ENCODE measurements at regions not wholly inside any gene's neighbourhood (a gene's known extent, or its start where the extent isn't known, plus 50 kb on each side); places are given as distances from the start of the nearest gene placed in this dataset.

DNA sequence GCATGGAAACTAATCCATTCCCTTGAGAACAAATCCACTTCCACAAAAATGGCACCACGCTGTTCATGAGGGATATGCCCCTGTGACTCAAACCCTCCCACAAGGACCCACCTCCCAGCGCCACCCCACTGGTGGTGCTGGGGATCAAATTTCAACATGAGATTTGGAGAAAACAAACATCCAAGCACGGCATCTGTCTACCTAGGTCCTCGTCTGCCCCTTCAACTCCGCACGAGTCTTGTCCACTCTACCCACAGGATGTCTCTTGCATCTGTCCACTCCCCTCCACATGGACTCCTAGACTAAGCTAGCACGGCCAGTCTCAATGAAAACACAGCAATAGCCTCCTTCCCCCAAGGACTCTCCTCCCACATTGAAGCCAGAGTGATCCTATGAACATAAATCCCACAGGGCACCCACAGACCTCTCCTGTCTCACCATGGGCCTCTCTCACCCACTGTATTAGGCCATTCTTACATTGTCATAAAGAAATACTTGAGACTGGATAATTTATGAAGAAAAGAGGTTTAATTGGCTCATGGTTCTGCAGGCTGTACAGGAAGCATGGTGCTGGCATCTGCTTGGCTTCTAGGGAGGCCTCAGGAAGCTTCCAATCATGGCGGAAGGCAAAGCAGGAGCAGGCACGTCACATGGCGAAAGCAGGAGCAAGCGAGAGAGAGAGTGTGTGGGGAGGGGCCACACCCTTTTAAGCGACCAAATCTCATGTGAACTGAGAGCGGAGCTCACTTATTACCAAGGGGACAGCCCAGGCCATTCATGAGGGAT is 101.4 kb downstream of the TOMM20 start:
- DNase-seq (ENCODE audit: low spot score) = no peak

DNA sequence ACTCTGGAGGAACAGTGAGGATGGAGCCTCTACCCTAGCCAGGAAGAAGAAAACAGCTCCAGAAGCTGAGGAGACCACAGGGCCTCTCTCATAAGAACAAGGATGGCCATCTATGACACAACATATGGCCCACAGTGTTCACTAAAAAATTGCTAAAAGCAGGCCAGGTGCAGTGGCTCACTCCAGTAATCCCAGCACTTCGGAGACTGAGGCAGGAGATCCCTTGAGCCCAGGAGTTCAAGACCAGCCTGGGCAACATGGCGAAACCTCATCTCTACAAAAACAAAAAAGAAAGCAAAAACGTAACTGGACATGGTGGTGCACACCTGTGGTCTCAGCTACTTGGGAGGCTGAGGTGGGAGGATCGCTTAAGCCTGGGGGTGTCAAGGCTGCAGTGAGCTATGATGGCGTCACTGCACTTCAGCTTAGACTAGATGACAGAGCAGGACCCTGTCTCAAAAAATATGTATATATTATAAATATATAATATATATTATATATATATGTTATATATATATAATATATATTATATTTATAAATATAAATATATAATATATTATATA is 103.1 kb downstream of the TOMM20 start:
- DNase-seq (ENCODE audit: low spot score) = no peak

DNA sequence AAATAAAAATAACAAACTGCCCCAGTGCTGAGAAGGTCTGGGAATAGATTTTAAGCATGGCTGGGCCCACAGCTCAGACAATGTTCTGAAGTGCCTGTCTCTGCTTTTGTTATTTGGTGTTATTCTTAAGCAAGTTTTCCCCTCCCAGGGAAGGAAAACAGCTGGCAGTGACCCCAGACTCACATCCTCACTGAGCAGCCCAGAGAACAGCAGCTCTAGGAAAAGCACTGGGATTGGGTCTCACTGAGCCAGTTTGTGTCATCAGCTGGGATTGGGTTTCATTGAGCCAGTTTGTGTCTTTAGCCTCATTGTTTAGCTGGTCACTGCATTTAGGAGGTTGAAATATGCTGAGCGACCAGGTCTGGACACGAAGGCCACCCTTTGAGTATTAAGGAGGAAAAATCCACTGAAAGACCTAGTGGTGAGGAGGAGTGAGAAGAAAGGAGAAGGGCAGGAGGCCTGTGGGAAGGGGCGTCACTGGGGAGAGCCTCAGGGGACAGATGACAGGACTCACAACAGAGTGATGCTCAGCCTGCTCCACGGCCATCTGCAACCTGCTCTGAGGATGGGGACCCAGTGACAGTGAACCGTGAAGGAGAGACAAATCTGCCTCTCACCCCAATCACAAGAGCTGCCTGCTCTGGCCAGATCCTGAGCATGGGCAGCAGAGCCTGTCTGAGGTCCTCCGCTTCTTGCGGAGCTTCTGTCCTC is 103.8 kb downstream of the TOMM20 start:
- no peak for DNase-seq (ENCODE audit: low spot score)

DNA sequence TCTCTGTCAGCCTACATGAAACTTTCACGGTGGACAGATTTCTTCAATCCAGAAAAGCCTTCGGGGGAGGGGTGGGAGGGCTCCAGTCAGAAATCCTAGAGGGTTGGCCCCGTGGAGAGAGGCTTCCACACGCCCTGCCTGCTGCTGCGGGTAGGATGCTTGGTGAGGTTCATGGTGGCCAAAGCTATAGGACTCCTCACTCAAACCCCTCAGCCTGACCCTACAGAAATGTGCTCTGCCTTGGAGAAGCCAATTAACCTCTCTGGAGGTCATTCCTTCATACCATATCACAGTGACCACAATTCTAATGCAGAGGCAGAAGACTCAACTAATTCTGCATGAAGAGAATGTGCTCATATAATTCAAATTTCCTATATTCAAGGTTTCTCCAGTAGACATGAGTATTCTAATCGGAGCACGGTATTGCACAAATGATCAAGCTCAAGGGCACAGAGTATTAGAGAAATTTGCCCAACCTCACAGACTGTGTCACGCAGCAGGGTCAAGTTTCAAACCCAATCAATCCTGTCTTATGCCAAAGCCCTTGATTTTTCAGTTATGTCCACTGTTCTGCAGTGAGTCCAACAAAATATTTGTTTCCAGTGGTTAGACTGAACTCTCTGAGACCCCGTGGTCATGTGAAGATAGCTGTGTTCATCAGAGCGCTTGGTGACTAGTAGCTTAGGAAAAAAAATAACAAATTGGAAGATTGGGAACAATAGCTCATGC is 104.8 kb downstream of the TOMM20 start:
- DNase-seq (ENCODE audit: low spot score) = no peak

DNA sequence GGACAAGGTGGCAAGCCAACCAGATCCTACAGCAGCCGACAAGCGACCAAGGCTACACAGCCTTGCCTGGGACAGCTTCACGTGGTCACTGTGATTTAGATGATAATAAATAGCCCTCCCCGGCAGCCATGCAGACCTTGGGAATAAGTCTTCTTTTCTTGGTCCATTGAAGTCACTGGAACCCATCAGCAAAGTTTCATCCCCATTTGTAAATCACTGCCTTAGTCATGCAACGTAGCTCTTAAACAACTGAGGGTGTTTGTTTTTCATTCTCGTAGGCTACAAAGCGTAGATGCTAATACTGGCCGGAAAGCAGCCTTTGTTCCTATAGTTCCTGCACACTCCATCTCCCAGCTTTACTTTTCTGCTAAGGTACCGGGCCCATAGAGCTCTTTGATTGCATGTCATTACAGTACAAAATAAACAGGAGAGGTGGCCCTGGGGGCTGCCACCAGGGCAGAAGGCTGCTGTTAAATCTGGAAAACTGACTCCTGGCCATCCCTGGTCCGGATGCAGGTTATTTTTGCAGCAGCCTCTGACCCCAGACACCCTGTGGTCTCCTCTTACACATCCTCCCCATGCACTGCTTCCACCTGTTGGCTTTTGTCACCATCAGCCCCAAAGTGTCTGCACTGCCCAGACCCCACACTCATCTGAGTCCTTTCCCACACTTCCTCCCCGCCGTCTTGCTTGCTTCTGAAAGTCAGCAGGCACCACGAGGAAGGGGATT is 105.5 kb downstream of the TOMM20 start:
- DNase-seq (ENCODE audit: low spot score) = no peak

DNA sequence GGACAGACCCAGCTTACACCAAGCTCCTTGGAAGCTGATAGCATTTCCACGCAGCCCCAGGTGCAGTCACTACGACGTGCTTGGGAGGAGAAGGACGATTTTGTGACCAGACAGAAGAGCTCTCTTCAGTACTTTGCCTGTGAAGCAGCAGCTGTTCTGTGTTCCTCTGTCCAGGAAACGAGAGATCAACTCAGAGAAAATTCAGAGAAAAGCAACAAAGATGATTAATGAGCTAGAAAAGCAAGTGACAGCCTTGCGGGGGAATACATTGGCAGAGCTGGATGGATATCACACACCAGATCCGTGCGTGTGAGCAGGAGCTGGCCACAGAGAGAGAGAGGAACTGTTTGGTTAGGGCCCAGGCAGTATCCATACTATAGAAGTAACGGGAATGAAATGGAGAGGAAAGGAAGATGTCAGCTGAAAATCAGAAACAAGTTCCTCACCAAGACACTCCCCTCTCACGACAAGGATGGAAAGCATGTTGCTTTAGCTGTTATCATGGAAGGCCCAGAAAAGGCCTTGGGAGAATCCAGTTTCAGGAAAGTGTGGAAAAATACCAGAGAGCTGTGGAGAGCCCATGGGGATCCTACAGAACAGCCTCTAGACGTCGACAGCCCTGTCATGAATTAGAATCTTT is 106.2 kb downstream of the TOMM20 start:
- DNase-seq (ENCODE audit: low spot score) = no peak

DNA sequence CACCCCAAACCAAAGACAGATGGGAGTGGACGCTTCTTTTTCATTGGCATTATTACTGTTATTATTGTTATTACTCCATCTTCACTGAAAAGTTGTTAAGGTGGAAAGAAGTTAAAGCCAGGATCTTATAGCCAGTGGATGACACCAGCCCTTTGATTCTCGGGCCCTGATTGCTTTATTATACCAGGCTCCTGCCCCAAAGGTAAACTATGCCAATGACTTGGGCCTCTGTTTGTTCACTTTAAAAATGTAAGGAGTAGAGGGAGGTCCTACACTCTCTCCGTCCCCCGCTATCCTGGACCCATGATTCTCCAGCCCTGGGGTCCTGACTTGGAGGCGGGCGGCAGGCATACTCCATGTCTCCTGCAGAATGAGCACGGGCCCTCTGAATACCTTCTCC is 106.8 kb downstream of the TOMM20 start:
- no peak for DNase-seq (ENCODE audit: low spot score)

DNA sequence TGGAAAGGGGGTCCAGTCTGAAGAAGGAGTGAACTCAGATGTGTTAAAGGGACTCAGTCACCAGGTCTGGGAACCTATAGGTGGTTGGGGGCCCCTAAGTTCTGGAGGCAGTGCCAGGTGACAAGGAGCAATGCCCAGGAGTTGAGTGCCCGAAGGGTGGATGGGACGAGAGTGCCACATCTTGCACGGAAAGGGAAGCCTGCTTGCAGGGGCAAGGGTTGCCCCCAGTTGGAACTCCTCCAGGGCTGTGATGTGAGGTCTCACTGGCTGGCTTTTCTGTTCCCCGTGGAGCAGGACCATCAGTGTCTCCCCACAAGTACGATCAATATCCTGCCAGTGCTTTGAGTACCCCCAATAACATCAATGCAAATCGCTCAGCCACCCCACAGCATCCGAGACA is 107.3 kb downstream of the TOMM20 start:
- no peak for DNase-seq (ENCODE audit: low spot score)

DNA sequence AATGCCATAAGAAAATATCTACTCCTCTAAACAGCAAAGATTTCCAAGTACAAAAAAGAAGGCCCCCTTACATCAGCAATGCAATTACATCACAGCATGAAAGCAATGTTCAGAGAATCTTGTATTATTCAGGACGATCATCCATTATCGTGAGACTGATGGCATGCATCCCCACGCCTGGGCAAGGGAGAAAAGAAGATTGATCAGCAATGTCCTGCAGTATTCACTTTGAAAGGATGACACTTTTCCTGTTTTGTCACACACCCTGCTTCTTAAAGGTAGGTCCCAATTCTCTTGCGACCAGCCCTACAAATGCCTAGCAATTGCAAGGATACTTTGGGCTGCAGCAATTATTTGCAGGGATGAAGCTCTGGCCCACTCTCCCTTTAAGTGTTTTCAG is 108.7 kb downstream of the TOMM20 start:
- DNase-seq (ENCODE audit: low spot score) = no peak

DNA sequence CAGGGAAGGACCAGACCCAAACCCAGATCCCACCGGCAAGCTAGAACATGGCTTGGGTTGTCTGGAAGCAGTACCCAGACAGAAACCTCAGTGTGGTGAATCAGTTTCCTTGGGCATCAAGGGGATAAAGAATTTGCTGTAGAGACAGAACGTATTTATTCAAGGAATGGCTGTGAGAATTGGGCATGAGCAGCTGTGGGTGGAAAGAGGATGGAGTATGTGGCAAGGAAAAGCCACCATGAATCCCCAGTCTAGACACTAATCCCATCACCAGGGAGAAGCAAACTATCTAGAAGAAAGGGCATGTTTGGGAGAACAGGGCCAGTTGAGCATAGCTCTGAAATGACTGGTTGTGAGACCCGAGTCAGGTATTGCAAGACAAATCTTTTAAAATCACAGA is 109.2 kb downstream of the TOMM20 start:
- no peak for DNase-seq (ENCODE audit: low spot score)

DNA sequence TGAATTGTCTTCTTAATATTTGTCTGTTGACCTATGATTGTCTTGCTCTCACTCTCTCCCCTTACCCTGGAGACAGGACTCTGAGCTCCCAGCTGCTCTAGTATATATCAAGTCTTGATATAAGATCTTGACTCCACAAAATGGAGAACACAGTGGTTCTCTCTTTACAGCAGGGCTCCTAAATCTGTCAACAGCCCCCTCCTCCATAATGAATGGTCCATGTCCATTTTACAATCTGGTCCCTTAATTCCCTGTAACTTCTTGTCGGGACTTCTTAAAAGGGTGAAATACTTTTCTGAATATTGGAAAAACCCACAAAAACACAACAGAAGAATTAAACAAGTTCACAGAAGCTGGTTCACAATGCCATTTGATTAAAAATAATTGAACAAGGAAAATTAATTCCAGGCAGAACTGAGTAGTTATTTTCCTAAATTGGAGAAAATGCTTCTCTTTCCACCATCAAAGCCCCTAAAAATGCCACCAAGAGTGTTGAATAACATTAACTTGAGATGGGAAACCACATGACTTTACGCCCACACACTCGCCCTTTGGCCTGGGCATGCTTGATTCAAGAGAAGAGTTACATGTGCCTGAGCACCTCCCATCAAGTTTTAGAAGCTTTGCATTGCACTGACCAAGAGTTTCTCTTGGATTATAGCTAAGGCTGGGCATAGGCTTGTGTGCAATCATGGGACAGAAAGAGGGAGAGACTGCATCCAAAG is 109.8 kb downstream of the TOMM20 start:
- DNase-seq (ENCODE audit: low spot score) = no peak

DNA sequence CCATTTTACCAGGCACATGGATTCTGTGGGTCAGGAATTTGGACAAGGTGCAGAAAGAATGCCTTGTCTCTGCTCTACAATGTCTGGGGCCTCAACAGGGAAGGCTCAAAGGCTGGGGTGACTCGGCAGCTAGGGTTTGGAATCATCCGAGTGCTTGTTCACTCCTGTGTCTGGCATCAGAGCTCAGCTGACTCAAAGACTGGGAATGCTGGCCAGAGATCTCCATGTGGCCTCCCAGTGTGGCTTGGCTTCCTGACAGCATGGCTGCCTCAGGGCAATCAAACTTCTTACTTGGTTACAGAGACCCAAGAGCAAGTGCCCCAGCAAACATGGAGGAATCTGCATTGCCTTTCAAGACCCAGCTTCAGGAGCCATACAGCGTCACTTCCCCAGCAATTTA is 110.5 kb downstream of the TOMM20 start:
- no peak for DNase-seq (ENCODE audit: low spot score)

DNA sequence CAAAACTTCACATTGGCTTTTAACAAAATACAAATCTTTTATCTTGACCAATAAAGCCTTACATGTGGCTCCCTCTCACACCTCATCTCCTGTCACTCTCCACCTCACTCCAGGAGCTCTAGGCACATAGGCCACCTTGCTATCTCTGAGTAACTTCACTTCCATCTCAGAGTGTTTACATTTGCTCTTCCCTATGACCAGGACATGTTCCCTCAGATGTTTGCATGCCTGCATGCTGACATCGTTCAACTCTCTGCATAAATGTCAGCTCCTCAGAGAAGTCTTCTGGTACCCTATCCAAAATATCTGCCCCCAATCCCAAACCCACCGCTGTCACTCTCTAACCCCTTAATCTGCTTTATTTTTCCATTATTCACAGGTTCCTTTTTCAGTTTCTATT is 110.9 kb downstream of the TOMM20 start:
- DNase-seq (ENCODE audit: low spot score) = no peak

DNA sequence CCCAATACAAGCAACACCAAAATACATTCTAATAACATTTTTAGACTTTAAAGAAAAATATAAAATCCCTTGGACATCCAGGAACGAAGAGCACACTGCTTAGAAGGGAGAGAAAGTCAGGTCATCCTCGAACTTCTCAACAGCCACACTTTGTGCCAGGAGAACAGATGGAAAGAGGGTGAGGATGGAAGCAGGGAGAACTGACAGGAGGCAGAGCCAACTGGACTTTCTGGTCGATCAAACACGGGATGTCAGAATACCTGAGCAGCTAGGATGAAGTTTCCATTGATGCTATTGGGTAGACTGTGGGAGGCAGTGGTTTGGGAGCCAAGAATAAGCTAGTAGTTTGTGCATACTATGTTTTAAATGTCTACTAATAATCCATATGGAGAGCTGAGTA is 111.4 kb downstream of the TOMM20 start:
- DNase-seq (ENCODE audit: low spot score) = no peak

DNA sequence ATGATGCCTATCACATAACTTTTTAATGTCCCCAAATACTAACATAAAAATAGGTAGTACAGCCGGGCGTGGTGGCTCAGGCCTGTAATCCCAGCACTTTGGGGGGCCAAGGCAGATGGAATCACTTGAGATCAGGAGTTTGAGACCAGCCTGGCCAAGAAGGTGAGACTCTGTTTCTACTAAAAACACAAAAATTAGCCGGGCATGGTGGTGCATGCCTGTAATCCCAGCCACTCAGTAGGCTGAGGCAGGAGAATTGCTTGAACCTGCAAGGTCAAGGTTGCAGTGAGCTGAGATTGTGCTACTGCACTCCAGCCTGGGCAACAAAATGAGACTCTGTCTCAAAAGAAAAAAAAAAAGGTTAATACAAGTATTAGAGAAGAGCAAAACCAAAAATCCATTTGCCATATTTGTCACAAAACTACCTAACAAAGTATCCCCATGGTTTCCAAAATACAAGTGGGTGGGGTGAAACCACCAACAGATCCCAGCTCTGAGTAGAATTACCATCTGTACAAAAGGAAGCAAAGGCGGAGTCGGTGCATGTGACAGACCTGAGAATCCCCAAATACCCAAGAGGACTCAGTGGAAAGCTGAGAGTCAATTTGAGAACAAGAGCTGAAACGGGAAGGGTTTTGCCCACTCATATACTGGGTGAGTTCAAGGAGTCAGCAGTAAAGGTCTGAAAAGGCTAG is 113.2 kb downstream of the TOMM20 start:
- DNase-seq (ENCODE audit: low spot score) = no peak

DNA sequence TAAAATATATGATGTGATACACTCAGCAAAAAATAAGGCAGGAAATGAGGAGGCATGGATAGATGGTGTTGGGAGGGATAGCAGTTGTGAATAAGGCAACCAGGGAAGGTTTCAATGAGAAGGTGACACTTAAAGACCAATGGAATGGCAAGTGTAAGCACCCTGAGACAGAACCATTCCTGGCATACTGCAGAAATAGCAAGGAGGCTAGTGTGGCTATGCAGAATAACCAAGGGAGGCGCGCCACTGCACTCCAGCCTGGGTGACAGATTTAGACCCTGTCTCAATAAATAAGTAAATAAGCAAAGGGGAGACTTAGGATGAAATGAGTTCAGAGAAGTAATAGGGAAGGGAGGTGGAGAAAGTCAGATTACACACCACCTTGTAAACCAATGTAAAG is 113.9 kb downstream of the TOMM20 start:
- DNase-seq (ENCODE audit: low spot score) = no peak

DNA sequence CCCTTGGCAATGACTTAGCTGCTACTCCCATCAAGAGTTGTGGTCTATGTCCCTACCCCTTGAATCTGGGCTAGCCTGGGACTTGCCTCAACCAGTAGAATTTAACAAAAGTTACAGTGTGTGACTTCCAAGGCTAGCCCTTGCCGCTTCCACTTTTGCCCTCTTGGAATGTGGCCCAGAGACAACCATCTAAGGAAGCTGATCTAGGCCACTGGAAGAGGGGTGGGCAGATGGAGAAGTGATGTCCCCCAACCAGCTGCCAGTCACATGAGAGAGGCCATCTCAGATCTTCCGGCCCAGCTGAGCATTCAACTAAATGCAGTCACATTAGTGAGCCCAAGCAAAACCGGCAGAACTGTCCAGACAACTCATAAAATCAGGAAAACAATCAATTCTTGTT is 115.1 kb downstream of the TOMM20 start:
- DNase-seq (ENCODE audit: low spot score) = no peak

DNA sequence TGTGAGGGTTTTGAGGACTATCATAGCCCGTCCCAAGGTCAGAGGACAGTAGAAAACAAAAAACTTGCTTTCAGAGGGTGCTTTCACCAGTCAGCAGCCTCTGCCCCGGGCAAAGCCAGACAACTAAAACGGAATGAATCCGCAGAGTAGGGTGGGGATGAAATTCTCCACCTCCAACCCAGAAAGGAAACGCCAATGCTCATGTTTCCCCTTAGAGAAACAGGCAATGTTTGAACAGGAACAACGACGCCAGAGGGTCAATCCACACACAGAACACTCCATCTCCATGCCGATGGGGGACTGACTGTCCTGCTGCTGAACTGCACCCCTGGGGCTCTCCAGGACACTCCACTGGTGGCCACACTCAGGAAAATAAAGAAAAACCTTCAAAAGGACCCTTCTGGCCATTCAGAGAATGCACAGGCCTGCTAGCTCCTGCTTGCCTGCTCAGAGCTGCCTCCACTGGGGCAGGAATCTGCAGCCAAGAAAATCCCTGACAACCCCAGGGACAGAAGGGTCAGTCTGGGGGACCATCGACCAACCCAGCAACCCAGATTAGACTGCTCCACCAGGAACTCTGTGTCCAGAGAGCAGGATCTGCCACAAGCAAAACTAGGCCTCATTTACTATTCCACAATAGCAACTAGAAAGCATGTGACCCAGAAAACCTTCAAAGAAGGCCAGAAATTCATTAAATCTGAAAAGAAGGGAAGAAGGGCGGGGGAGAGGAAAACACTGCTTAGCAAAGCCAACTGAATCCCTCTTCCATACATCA is 116.0 kb downstream of the TOMM20 start:
- no peak for DNase-seq (ENCODE audit: low spot score)

DNA sequence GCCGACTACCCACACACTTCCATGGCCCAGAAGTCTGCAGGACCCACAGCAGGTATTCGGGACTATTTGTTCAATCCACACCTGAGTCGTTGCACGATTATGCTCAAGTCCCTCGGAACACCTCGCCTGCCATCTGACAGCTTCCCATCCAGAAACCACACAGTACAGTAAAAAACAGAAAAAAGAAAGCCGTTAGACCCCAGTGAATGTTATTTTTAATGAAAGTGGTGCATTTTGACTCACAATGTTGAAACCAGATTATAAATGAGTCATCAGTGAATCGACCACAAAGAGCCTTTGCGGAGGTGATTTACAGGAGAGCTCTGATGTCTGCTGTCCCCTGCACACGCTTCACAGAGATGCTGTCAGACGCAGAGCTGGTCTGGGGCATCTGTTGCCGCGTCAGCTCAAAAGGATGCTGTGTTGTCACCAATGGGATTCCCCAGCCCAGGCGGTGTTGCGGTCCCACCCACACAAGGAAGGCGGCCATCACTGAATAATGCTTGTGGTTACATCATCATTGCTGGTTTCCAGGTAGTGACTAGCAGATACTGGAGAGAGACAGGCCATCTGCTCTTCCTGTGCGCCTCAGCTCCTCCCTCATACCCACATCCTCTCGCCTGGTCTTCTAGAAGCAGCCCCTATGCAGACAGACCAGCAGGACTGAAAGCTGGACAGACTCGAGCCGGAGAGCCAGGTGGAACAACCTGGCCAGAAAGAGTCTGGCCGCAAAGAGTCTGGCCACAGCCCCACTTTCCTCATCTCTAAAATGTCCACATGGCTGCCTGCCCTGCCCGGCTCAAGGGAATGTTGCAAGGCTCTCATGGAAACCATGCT is 116.8 kb downstream of the TOMM20 start:
- DNase-seq (ENCODE audit: low spot score) = no peak
